Breast epithelium (tissue), 3 donors: ENCODE measurements at regions not wholly inside any gene's neighbourhood (a gene's known extent, or its start where the extent isn't known, plus 50 kb on each side); places are given as distances from the start of the nearest gene placed in this dataset.

Source experiments
- POLR2A ChIP-seq: fragments of 450-650 bp; IDR thresholded peaks from one replicate; pipeline ENCODE4 v1.6.1; 2016; ENCODE audit warnings: antibody characterized with exemption, mild to moderate bottlenecking, moderate library complexity
- TF ChIP-seq, protein P1 (sequence below), 3 donors: fragments of 450-650 bp; IDR thresholded peaks; one replicate each; pipeline ENCODE4 v1.5.1; 2016 to 2017; ENCODE audit warnings: antibody characterized with exemption in 3 of 3, mild to moderate bottlenecking in 3 of 3, moderate library complexity in 3 of 3

DNA sequence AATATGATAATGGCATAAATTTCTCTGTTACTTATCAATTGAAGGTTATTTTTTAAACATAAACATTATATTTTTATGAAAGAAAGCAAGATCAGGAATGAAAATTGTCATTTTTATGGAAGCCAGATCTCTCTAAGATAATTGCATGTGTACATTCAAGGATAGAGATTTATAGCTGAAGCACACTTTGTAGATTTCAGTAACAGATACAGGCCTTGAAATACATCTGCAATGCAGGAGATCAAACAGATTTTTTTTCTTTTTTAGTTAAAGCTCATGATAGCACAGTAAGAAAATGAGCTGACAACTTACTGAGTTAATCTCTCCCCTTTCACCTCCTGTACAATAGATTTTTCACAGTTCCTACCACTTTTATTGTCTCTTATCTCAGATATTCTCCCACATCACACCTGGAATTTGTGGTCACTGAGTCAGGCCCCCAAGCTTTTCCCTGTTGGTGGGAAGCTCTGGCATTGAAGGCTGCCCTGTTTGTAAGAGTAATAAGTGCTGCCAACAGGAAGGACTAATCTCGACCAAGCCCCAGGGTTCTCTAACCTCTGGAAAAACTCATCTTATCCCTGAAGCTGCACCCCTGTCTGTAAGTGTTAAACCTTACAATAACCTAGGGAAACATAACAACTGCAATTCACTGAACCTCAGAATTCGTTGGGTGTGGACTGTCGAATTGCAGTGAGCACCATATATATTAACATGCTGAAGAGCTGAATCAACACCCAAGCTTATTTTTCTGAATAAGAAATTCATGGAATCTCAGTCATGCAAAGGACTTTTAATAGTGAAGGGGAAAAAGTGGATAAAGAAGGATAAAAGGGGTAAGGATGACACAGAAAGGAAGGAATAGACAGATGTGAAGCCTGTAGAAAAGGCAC, 599.0 kb downstream of the LMO4 start:
- no peak for TF ChIP-seq POLR2A
- TF ChIP-seq, protein P1, sequence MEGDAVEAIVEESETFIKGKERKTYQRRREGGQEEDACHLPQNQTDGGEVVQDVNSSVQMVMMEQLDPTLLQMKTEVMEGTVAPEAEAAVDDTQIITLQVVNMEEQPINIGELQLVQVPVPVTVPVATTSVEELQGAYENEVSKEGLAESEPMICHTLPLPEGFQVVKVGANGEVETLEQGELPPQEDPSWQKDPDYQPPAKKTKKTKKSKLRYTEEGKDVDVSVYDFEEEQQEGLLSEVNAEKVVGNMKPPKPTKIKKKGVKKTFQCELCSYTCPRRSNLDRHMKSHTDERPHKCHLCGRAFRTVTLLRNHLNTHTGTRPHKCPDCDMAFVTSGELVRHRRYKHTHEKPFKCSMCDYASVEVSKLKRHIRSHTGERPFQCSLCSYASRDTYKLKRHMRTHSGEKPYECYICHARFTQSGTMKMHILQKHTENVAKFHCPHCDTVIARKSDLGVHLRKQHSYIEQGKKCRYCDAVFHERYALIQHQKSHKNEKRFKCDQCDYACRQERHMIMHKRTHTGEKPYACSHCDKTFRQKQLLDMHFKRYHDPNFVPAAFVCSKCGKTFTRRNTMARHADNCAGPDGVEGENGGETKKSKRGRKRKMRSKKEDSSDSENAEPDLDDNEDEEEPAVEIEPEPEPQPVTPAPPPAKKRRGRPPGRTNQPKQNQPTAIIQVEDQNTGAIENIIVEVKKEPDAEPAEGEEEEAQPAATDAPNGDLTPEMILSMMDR (IDR thresholded peaks at IDR 0.05): no peak
